ENCODE measurements at regions not wholly inside any gene's neighbourhood (a gene's known extent, or its start where the extent isn't known, plus 50 kb on each side); places are given as distances from the start of the nearest gene placed in this dataset.
"Not testable (repeated sequence)": the region's sequence is repeated elsewhere in the genome, so short reads cannot be mapped to it uniquely, and the experiment has no call there.

- Mint-ChIP-seq H3K9me3 (no peaks in the 10 kb centered on the region), H3K4me1 (ENCODE audit: low read depth) (no peaks in the 10 kb centered on the region), H3K36me3 (ENCODE audit: insufficient read depth) (no peaks in the 10 kb centered on the region), H3K27me3 (ENCODE audit: low read depth) (peaks cover 2% of the 10 kb centered on the region), H3K4me3 (no peak overlapping the region)
- no peak for ATAC-seq
- DNase-seq: no peak
Observed at GRCh38 chr5:57939771-57940170, 457.2 kb upstream of the ACTBL2 start.

- no peaks in the 10 kb centered on the region for H3K36me3 Mint-ChIP-seq (ENCODE audit: insufficient read depth)
- no peak overlapping the region for H3K4me3 Mint-ChIP-seq
- H3K27me3 Mint-ChIP-seq (ENCODE audit: low read depth): peaks cover 2% of the 10 kb centered on the region
- ATAC-seq (no peak), DNase-seq (no peak)
- H3K4me1 Mint-ChIP-seq (ENCODE audit: low read depth): no peaks in the 10 kb centered on the region
- no peaks in the 10 kb centered on the region for H3K9me3 Mint-ChIP-seq
Observed at GRCh38 chr5:57939335-57939734, 456.7 kb upstream of the ACTBL2 start.

- H3K9me3 Mint-ChIP-seq: no peaks in the 10 kb centered on the region
- peaks cover 2% of the 10 kb centered on the region for H3K27me3 Mint-ChIP-seq (ENCODE audit: low read depth)
- no peaks in the 10 kb centered on the region for H3K36me3 Mint-ChIP-seq (ENCODE audit: insufficient read depth)
- ATAC-seq (no peak), DNase-seq (no peak)
- H3K4me1 Mint-ChIP-seq (ENCODE audit: low read depth): no peaks in the 10 kb centered on the region
- H3K4me3 Mint-ChIP-seq: no peak overlapping the region
Observed at GRCh38 chr5:57938174-57938557, 455.6 kb upstream of the ACTBL2 start.

- DNase-seq (no peak), ATAC-seq (no peak)
- H3K36me3 Mint-ChIP-seq (ENCODE audit: insufficient read depth): no peaks in the 10 kb centered on the region
- no peaks in the 10 kb centered on the region for H3K4me1 Mint-ChIP-seq (ENCODE audit: low read depth)
- H3K4me3 Mint-ChIP-seq: no peak overlapping the region
- H3K27me3 Mint-ChIP-seq (ENCODE audit: low read depth): peaks cover 2% of the 10 kb centered on the region
- H3K9me3 Mint-ChIP-seq: no peaks in the 10 kb centered on the region
Observed at GRCh38 chr5:57937501-57938173, 455.0 kb upstream of the ACTBL2 start.

- Mint-ChIP-seq H3K36me3 (ENCODE audit: insufficient read depth) (no peaks in the 10 kb centered on the region), H3K27me3 (ENCODE audit: low read depth) (peaks cover 2% of the 10 kb centered on the region), H3K4me3 (no peak overlapping the region), H3K9me3 (no peaks in the 10 kb centered on the region), H3K4me1 (ENCODE audit: low read depth) (no peaks in the 10 kb centered on the region)
- DNase-seq (no peak), ATAC-seq (no peak)
Observed at GRCh38 chr5:57937025-57937424, 454.4 kb upstream of the ACTBL2 start.

GRCh38 chr5:57932761-57933160 lies 450.1 kb upstream of the ACTBL2 start:
- no peak for DNase-seq
- no peaks in the 10 kb centered on the region for H3K4me1 Mint-ChIP-seq (ENCODE audit: low read depth)
- H3K9me3 Mint-ChIP-seq: no peaks in the 10 kb centered on the region
- no peaks in the 10 kb centered on the region for H3K36me3 Mint-ChIP-seq (ENCODE audit: insufficient read depth)
- no peak overlapping the region for H3K4me3 Mint-ChIP-seq
- no peaks in the 10 kb centered on the region for H3K27me3 Mint-ChIP-seq (ENCODE audit: low read depth)
- ATAC-seq: no peak

- H3K4me3 Mint-ChIP-seq: no peak overlapping the region
- H3K9me3 Mint-ChIP-seq: no peaks in the 10 kb centered on the region
- H3K4me1 Mint-ChIP-seq (ENCODE audit: low read depth): no peaks in the 10 kb centered on the region
- no peak for DNase-seq
- no peaks in the 10 kb centered on the region for H3K27me3 Mint-ChIP-seq (ENCODE audit: low read depth)
- ATAC-seq: no peak
- H3K36me3 Mint-ChIP-seq (ENCODE audit: insufficient read depth): no peaks in the 10 kb centered on the region
Observed at GRCh38 chr5:57931807-57932206, 449.2 kb upstream of the ACTBL2 start.

GRCh38 chr5:57931352-57931751 lies 448.7 kb upstream of the ACTBL2 start:
- no peaks in the 10 kb centered on the region for H3K4me1 Mint-ChIP-seq (ENCODE audit: low read depth)
- no peaks in the 10 kb centered on the region for H3K36me3 Mint-ChIP-seq (ENCODE audit: insufficient read depth)
- H3K27me3 Mint-ChIP-seq (ENCODE audit: low read depth): no peaks in the 10 kb centered on the region
- DNase-seq (no peak), ATAC-seq (no peak)
- H3K9me3 Mint-ChIP-seq: no peaks in the 10 kb centered on the region
- H3K4me3 Mint-ChIP-seq: no peak overlapping the region

GRCh38 chr5:57929271-57929670 lies 446.7 kb upstream of the ACTBL2 start:
- DNase-seq (no peak), ATAC-seq (no peak)
- Mint-ChIP-seq H3K4me3 (no peak overlapping the region), H3K9me3 (no peaks in the 10 kb centered on the region), H3K36me3 (ENCODE audit: insufficient read depth) (no peaks in the 10 kb centered on the region), H3K4me1 (ENCODE audit: low read depth) (no peaks in the 10 kb centered on the region), H3K27me3 (ENCODE audit: low read depth) (no peaks in the 10 kb centered on the region)

- not testable (repeated sequence) for H3K36me3 Mint-ChIP-seq (ENCODE audit: insufficient read depth); DNase-seq; ATAC-seq; H3K4me1 Mint-ChIP-seq (ENCODE audit: low read depth); H3K9me3 Mint-ChIP-seq; H3K27me3 Mint-ChIP-seq (ENCODE audit: low read depth); H3K4me3 Mint-ChIP-seq
Observed at GRCh38 chr5:57923094-57923493, 440.5 kb upstream of the ACTBL2 start.

GRCh38 chr5:57917004-57917403 lies 434.4 kb upstream of the ACTBL2 start:
- Mint-ChIP-seq H3K9me3 (no peaks in the 10 kb centered on the region), H3K27me3 (ENCODE audit: low read depth) (no peaks in the 10 kb centered on the region), H3K36me3 (ENCODE audit: insufficient read depth) (no peaks in the 10 kb centered on the region), H3K4me3 (no peak overlapping the region), H3K4me1 (ENCODE audit: low read depth) (no peaks in the 10 kb centered on the region)
- ATAC-seq (no peak), DNase-seq (no peak)

GRCh38 chr5:57915536-57915935 lies 432.9 kb upstream of the ACTBL2 start:
- no peaks in the 10 kb centered on the region for H3K9me3 Mint-ChIP-seq
- no peaks in the 10 kb centered on the region for H3K36me3 Mint-ChIP-seq (ENCODE audit: insufficient read depth)
- no peak overlapping the region for H3K4me3 Mint-ChIP-seq
- H3K4me1 Mint-ChIP-seq (ENCODE audit: low read depth): no peaks in the 10 kb centered on the region
- ATAC-seq: no peak
- no peak for DNase-seq
- H3K27me3 Mint-ChIP-seq (ENCODE audit: low read depth): no peaks in the 10 kb centered on the region

- no peaks in the 10 kb centered on the region for H3K36me3 Mint-ChIP-seq (ENCODE audit: insufficient read depth)
- no peaks in the 10 kb centered on the region for H3K27me3 Mint-ChIP-seq (ENCODE audit: low read depth)
- H3K4me3 Mint-ChIP-seq: no peak overlapping the region
- DNase-seq: no peak
- ATAC-seq: no peak
- H3K4me1 Mint-ChIP-seq (ENCODE audit: low read depth): no peaks in the 10 kb centered on the region
- H3K9me3 Mint-ChIP-seq: no peaks in the 10 kb centered on the region
Observed at GRCh38 chr5:57911438-57911837, 428.8 kb upstream of the ACTBL2 start.

GRCh38 chr5:57906671-57907070 lies 424.1 kb upstream of the ACTBL2 start:
- Mint-ChIP-seq H3K36me3 (ENCODE audit: insufficient read depth) (no peaks in the 10 kb centered on the region), H3K27me3 (ENCODE audit: low read depth) (no peaks in the 10 kb centered on the region), H3K9me3 (no peaks in the 10 kb centered on the region), H3K4me1 (ENCODE audit: low read depth) (no peaks in the 10 kb centered on the region), H3K4me3 (no peak overlapping the region)
- ATAC-seq (no peak), DNase-seq (no peak)

- Mint-ChIP-seq H3K36me3 (ENCODE audit: insufficient read depth) (no peaks in the 10 kb centered on the region), H3K27me3 (ENCODE audit: low read depth) (peaks cover 3% of the 10 kb centered on the region), H3K4me3 (no peak overlapping the region), H3K4me1 (ENCODE audit: low read depth) (no peaks in the 10 kb centered on the region), H3K9me3 (no peaks in the 10 kb centered on the region)
- DNase-seq: no peak
- ATAC-seq: no peak
Observed at GRCh38 chr5:57903458-57903857, 420.8 kb upstream of the ACTBL2 start.

- Mint-ChIP-seq H3K36me3 (ENCODE audit: insufficient read depth) (no peaks in the 10 kb centered on the region), H3K27me3 (ENCODE audit: low read depth) (peaks cover 3% of the 10 kb centered on the region), H3K4me1 (ENCODE audit: low read depth) (no peaks in the 10 kb centered on the region), H3K4me3 (no peak overlapping the region), H3K9me3 (no peaks in the 10 kb centered on the region)
- ATAC-seq (no peak), DNase-seq (no peak)
Observed at GRCh38 chr5:57902095-57902494, 419.5 kb upstream of the ACTBL2 start.
